ENCODE measurements at regions not wholly inside any gene's neighbourhood (a gene's known extent, or its start where the extent isn't known, plus 50 kb on each side); places are given as distances from the start of the nearest gene placed in this dataset.
"Not testable (repeated sequence)": the region's sequence is repeated elsewhere in the genome, so short reads cannot be mapped to it uniquely, and the experiment has no call there.

DNA sequence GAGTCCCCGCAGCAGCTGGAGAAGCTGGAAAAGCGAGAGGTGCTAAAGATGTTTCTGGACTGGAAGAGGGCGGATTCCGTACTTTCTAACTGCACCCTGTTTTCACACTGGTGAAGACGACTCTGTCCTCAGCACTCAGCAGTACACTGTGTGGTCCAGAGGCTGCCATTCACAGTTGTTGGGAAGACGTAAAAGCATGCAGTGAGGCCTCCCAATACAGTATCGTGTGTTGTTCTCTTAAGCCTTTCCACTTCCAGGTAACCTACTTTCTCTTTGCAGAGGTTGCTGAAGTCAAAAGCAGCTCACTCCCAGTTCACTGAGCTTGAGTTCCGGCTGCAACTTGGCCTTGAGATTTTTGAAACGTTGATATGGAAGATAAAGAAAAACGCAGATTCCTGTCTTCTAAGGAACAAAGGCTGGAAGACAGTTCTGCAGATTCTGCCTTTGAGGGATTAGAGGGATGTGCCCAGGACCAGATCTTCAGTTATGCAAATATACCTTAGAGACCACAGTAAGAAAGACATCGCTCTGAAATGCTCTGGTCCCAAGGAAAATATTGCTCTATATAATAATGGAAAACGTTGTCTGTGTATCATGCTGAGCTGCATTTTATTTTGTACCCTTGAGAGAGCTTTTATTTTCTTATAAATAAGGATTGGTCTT is 540.9 kb downstream of the TRIML1 start:
- DNase-seq: no peak

DNA sequence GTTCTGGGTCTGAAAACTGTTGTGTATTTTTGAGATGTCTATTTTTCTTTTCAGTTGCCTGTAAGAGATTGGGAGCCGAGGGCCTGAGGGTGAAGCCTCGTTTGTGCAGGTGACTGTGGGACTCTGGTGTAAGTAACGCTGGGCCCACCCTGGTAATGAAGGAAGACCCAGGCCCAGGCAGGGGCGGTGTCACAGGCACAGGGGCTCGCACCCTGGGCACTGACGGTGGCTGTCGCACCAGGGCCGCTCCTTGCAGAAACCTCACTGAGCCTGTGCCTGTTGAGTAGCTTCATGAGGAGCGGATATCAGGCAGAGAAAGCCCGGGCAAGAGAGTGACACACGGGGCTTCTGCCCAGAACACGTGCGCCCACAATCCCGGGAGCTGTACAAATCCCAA is 541.4 kb downstream of the TRIML1 start:
- DNase-seq: no peak

DNA sequence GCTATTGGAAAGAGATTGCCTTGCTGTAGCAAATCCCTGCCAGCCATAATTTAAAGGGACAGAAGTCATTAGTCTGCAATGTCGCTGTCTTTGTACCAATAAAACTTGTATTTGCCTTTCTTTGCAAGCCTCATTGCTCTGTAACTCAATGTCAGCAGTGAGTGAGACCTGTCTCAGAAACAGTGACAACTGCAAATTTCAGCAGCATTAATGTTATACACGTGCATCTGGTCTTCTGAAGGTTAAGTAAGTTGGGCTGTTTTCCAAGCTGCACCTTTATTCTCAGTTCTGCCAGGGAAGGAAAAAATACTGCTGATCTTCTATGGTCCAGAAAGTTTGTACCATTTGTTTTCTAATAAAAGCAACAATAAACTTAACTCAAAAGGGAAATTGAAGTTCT is 543.1 kb downstream of the TRIML1 start:
- no peak for DNase-seq

DNA sequence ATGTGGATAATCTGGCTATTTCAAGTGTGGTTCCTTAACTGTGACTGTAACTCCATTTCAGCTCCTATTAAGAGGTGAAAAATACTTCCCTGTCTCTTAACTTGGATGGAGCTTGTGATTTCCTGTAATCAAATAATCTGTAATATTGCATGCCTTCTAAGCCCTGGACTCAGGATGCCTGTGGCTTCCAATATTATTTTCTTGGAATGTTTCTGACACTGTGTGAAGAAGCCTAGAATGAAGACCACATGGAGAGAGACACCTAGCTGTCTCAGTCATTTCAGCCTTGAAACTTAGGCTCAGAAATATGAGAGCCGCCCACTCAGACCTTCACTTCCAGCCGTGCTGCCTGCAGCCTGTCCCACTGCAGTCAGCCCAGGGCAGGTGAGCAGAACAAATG is 544.3 kb downstream of the TRIML1 start:
- DNase-seq: no peak

DNA sequence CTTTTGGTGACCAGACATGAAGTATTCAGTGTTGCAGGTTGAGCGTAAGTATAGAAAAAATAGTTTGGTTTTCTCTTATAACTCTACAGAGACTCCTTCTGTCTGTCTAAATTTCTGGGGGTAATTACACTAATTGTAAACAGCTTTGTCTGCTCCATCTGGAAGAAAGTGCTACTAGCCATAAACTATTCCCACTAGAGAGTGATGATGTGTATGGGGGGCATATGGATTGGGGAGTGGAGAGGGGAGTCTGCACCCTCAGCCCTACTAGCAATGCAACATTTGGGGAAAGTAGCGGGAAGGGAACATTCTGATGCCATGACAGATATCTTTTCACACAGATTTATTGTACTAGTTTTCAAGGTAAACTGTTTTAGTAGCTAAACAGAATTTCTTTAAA is 549.7 kb downstream of the TRIML1 start:
- DNase-seq: no peak

DNA sequence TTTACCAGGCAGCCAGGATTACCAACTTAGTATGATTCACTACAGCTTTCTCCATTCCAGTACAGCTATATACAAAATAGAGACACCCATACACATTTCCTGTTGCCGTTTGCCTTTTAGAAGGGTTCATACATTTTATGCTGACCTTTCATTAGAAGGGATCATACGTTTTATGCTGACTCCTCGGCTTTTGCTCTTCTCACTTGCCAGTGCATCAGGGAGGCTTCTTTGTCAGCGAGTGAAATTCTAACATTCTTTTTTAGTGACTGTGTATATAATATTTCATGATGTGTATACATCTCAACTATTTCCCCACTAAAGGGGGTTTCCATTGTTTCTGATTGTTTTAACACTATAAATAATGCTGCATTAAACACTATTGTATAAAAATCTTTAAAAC is 552.6 kb downstream of the TRIML1 start:
- no peak for DNase-seq

DNA sequence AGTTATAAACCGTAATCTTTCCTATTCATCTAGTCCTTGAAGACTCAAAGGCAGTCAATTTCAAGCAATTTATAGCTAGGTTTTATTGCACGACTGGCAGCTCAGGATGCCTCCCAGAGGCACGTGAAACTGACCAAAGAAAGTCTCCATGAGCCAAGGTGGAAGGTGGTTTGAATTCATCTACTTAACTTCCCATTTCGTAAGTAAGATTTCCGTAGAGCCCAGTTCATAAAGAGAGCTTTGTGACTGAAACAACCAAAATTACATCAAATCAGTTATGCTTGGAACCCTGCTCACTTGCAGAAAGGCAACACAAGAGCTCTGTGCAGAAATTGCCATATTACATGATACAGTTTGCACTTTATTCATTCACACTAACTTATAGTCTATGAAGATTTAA is 556.0 kb downstream of the TRIML1 start:
- DNase-seq: no peak

DNA sequence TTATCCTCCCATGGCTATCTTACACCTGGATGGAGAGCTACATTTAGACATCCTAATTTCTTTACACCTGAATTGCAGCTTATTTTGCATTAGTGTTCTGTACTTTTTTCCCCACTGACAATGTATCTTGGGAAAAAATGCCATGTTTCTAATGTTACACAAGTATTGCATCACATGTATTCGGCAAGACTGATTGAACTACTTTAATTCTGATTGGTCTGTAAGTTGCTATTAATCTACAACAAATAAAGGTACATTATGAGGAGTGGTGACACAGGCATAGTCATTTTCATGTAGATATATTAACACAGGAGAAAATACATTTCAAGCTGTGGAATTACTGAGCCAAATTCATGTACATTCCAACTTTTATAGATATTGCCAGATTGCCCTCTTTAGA is 558.0 kb downstream of the TRIML1 start:
- DNase-seq: no peak

DNA sequence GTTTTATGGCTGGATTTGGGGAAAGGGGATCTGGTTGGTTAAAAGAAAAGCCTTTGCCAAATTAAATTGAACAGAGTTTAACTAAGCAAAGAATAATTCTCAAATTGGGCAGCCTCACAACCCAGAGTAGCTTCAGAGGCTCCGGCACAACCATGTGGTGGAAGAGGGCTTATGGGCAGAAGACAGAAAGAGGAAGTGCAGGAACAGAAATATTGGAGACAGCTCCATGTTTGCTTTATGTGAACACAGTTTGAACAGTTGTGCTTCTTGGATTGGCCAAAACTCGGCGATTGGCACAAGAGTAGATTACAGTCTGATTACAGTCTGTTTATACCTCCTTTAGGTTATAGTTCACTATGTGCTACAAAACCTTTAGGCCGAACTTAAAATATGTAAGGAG is 562.7 kb downstream of the TRIML1 start:
- DNase-seq: no peak

DNA sequence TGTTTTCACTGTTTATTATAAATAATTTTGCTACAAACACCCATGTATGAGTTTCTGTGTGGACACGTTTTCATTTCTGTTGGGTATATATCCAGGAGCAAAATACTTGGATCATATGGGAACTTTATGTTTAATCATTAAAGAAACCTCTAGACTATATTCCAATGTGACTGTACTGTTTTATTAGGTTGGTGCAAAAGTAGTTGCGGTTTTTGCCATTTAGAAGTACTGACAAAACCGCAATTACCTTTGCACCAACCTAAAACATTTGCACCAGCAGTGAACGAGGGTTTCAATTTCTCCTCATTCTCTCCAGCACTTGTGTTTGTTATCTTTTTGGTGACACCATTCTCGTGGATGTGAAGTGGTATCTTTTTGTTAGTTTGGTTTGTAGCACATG is 565.0 kb downstream of the TRIML1 start:
- no peak for DNase-seq

DNA sequence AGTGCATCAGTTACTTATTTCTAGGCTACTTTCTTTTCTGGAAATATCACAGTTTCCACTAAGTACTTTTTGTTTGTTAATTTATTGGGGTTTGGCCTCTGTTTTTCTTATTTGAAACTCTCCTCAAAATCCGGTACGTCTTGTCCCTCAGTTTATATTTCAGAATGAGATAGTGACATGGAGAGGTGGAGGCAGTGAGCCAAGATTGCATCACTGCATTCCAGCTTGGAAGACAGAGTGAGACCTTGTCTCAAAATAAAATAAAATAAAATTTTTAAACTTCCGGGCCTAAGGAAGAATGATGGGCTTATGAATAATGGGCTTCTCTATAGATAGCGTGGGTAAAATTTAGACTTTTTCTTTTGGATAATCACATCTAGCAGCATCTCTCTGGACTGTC is 567.8 kb downstream of the TRIML1 start:
- DNase-seq: no peak

DNA sequence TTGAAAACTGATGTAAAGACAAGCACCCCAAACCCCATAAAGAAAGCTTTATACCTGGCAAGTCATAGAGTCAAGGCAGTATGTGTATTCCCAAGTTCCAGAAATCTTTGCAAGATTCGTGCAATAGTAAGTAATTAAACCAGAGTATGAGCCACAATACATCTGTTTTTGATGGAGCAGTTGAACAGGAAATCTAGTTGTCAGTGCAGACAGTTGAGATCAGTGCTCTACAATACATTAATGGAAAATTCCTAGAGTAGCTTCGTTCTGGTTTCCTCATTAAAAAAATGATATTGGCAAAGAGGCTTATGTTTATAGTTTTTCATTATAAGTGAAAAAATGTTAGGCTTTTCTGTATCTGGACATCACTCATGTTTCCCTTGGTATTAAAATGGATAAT is 575.3 kb downstream of the TRIML1 start:
- DNase-seq: no peak

DNA sequence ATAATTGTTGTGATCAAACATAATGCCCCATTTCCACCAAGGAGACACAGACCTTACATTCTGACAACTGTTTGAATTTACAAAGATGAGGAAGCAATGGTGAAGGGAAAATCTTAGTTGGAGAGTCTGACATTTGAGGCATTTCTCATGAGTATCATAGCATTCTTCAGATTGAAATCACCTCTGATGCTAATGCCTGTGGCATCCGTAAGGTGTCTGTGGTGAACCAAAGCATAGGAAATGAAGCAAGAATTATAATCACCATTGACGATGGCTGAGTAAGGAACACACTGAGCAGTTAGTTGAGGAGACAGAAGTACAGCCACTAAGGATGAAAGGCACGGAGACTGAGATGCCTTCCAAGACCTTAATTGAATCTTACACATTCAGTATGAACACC is 575.7 kb downstream of the TRIML1 start:
- DNase-seq: no peak

DNA sequence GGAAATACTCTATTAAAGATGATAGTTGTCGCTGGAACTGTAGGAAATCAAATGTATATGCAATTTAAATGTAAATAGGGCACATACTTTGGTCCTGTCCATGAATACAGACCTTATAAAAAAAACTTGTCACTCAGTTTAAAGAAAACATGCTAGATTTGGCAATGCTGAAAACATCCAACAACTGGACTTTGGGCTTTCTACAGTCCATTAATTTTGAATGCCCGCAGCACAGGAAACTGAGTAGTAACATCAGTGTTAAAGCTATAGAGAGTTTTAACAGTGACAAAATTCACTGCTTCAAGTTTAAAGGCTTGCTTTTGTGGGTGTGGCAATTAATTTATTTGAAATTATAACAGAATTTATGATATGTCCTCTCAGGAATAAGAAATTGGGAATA is 578.4 kb downstream of the TRIML1 start:
- DNase-seq: no peak

DNA sequence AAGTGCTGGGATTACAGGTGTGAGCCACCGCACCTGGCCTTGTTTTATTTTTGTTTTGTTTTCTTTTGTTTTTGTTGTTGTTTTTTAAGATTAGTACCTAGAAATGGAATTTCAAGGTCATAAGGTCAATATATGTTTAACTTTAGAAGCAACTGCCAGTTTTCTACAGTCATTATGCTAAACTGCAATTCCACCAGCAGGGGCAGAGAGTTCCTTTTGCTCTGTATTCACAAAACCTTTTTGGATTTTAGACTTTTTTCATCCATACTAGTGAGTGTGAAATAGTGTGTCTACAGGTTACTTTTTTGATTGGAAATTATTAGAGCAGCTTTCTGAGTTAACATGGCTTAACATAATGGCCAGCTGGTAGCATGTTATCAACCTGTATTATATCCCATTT is 580.6 kb downstream of the TRIML1 start:
- no peak for DNase-seq

DNA sequence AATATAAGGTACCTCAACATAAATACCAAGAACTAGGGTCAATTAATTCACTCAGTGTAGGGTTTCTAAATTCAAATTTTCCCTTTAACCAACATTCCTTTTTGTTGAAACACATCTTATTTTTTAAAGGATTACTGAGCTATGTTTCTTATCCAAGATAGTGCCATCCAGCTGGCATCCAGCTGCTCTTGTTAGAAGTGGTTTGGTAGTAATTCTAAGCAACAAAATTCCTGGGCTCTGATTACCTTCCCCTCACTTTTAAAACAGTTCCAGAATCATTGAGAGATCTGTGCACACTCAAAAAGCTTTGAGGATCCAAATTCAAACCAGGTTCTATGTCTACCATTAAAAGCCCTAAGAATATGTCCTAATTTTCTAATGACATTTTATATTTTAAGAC is 583.7 kb downstream of the TRIML1 start:
- no peak for DNase-seq

DNA sequence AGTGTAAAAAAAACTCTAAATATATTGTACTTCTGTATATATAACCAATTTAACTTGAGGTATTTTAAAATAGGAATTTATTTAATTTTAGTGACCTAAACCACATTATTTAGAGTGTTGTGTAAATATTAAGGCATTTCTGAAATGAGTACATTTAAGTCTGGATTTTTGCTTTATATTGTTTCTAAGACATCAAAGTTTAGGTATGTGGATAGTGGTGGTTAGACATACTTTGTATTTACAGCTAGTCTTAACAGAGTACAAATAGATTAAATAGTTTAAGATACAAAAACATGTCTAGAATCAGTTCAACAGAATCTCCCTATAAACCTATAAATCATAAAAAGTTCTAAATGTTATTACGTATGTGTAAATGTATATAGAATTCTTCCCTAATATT is 588.5 kb downstream of the TRIML1 start:
- DNase-seq: no peak

DNA sequence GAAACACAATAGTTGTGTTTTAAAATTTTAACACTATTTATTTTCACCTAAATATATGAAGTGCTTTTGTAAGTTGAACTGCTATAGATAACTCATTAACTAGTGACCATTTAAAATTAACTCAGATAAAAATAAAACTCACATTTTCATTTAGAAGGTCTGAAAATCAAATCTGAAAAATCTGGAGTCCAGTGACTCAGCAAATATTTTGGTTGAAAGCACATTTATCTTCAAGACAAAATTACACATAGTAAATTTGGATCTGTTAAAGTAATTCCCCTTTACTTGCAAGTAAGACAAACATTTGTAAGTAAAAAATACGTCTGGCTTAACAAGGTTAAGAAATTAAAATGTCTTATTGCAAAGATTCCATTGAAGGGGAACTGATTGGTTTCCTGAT is 589.1 kb downstream of the TRIML1 start:
- no peak for DNase-seq

DNA sequence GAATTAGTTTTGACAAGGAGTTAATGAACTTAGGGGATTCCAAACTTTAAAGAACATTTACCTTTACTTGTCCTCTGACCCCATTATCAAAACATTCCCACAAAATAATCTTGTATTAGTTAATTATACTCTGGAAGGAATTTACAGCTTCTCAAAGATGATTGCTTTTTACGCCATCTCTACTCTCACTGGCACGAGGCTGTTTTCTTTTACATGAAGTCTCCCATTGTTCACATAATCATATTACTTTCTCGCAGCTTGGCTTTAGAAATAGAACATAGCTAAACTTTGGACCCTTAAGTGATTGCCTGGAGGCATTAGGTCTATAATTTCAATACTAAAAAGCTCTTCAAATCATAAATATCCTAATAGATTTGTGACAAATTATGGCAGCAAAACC is 592.9 kb downstream of the TRIML1 start:
- no peak for DNase-seq

DNA sequence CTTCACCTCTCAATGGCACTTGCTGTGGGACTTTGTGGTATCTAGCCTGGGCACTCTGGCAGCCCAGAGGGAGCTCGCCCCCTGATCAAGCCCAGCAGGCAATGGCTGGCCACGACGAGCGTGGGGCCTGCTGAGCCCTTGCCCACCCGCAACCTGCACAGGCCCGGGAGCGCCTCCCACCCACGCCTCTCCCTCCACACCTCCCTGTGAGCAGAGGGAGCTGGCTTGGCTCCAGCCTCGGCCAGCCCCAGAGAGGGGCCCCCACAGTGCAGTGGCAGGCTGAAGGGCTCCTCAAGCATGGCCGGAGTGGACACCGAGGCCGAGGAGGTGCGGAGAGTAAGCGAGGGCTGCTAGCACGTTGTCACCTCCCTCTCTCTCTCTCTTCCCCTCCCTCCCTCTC is 595.8 kb downstream of the TRIML1 start:
- DNase-seq: no peak

DNA sequence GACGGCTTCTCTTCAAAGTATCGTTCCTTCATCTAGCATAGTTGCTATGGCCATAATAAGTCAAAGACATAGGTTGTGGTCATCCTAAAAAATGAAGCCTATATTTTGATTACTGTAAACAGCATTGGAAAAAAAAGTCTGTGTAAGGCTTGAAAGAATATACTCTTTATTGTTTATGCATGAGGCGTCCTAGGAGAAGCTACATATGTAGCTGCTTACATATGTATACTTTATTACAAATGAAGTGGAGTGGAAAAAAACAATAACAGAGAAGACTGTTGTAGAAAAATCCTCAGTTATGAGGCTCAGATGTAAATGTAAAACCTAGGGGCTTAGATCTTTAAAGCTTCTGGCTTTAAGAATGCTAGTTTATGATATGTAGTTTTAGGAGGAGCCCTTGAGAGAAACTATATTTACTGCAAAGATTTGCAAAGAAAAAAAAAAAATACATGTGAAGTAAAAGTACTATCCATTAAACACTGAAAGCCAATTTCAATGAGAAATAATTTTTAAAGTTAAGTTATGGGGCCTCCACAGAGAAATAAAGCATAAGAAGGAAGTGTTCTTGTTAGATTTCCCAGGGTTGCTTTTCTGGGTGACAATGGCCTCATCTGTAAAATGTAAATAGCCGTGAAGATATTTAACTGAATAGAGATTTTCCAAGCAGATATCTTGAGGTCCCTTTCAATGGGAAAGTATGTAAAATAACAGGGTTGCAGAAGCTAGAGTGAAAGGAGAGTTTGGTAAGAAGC is 598.2 kb downstream of the TRIML1 start:
- DNase-seq: no peak

DNA sequence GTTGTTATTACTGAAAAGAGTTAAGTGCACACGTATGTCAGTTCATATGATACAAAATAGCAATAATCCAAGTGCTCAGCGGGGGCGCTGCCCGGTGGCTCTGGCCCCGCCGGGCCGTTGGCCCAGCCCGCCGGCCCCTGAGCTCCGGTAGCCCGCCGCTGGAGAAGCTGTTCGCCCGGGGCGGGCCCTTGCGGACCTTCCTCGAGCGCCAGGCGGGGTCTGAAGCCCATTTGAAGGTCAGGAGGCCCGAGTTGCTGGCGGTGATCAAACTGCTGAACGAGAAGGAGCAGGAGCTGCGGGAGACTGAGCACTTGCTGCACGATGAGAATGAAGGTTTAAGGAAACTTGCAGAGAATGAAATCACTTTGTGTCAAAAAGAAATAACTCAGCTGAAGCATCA is 599.0 kb downstream of the TRIML1 start:
- not testable (repeated sequence) for DNase-seq

DNA sequence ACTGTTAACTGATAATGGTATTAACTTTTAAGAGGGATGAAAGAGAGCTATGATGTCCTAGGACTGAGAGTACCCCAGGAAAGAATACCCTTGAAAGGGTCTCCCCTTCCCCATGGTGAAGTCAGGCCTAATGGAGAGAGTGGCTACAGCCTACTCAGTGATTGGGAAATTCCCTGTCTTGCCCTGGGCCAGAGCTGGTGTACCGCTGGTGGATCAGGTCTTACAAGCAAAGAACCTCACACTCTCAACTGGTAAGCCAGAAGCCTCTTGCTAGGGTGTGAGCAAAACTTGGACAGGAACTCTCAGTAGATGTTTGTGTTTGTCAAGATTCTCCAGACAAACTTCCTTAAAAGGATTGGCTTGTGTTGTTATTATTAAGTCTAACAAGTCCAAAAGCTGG is 600.9 kb downstream of the TRIML1 start:
- not testable (repeated sequence) for DNase-seq

DNA sequence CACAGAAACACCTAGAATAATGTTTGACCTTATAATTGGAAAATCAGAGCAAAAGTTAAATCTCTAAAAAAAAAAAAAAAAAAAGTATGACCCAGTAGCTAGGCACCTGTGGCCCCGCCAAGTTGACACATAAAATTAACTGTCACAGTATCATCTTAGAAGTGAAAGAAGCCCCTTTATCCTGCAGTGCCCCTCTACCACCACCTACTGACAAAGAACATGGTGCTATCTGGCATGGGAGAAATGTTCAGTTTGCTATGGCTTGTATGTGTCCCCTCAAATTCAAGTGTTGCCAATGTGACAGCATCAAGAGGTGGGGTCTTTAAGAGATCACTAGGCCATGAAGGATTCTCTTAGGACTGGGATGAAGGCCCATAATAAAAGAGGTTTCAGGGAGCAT is 601.5 kb downstream of the TRIML1 start:
- not testable (repeated sequence) for DNase-seq

DNA sequence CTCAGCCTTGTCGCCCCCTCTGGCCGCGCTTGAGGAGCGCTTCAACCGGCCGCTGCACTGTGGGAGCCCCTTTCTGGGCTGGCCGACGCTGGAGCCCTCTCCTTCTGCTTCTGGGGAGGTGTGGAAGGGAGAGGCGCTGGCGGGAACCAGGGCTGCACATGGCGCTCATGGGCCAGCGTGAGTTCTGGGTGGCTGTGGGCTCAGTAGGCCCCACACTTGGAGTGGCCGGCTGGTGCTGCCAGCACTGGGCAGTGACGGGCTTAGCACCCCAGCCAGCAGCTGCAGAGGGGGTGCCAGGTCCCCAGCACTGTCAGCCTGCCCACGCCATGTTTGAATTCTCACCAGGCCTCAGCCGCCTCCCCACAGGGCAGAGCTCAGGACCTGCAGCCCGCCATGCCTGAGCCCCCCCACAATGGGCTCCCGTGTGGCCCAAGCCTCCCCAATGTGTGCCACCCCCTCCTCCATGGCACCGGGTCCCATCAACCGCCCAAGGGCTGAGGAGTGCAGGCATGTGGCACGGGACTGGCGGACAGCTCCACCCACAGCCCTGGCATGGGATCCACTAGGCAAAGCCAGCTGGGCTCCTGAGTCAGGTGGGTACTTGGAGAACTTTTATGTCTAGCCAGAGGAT is 615.2 kb downstream of the TRIML1 start:
- DNase-seq: no peak

Measured in GF-D8 (cell line).